OCI-LY1 (cell line): ENCODE measurements at regions not wholly inside any gene's neighbourhood (a gene's known extent, or its start where the extent isn't known, plus 50 kb on each side); places are given as distances from the start of the nearest gene placed in this dataset.
"Not testable (repeated sequence)": the region's sequence is repeated elsewhere in the genome, so short reads cannot be mapped to it uniquely, and the experiment has no call there.

Experiments
- H2AFZ ChIP-seq: fragments of 200-600 bp; sonication (generic), shearing (Covaris generic); 2 replicates; pipeline ENCODE4 v1.6.0; 2014; ENCODE audit warnings: antibody characterized with exemption, mild to moderate bottlenecking, low read length
- H3F3A ChIP-seq: fragments of 200-600 bp; sonication (generic), shearing (Covaris generic); 2 replicates; pipeline ENCODE4 v1.6.0; 2014; ENCODE audit warnings: mild to moderate bottlenecking, antibody characterized with exemption, low read length, moderate library complexity; ENCODE audit not compliant: insufficient read depth
- H3K27ac ChIP-seq: fragments of 200-600 bp; sonication (generic); 2 replicates; pipeline ENCODE4 v1.5.1; 2014; ENCODE audit warnings: low read length, mixed run types, mild to moderate bottlenecking, low read depth; ENCODE audit not compliant: poor library complexity, severe bottlenecking
- H3K27me3 ChIP-seq: fragments of 200-600 bp; sonication (generic); 2 replicates; pipeline ENCODE4 v1.6.0; 2014; ENCODE audit warnings: antibody characterized with exemption, mild to moderate bottlenecking, low read length, moderate library complexity; ENCODE audit not compliant: insufficient read depth
- H3K36me3 ChIP-seq: fragments of 200-600 bp; sonication (generic); 2 replicates; pipeline ENCODE4 v1.6.1; 2014; ENCODE audit warnings: mild to moderate bottlenecking, antibody characterized with exemption, low read length, moderate library complexity, mixed read lengths; ENCODE audit not compliant: insufficient read depth
- H3K4me1 ChIP-seq: fragments of 200-600 bp; sonication (generic); 2 replicates; pipeline ENCODE4 v1.5.1; 2014; ENCODE audit warnings: mild to moderate bottlenecking, low read length, moderate library complexity; ENCODE audit not compliant: insufficient read depth, severe bottlenecking
- H3K4me2 ChIP-seq: fragments of 200-600 bp; sonication (generic), shearing (Covaris generic); 2 replicates; pipeline ENCODE4 v1.6.1; 2014; ENCODE audit warnings: low read length
- H3K4me3 ChIP-seq: fragments of 200-600 bp; sonication (generic); 2 replicates; pipeline ENCODE4 v1.5.1; 2014; ENCODE audit warnings: low read length, low read depth, mild to moderate bottlenecking, mixed read lengths; ENCODE audit not compliant: poor library complexity, severe bottlenecking
- H3K79me2 ChIP-seq: fragments of 200-600 bp; shearing (Covaris generic); 2 replicates; pipeline ENCODE4 v1.6.1; 2016; ENCODE audit warnings: mixed run types, low read length, mixed read lengths; ENCODE audit not compliant: insufficient read depth
- H3K9ac ChIP-seq: fragments of 200-600 bp; sonication (generic), shearing (Covaris generic); 2 replicates; pipeline ENCODE4 v1.6.1; 2014; ENCODE audit warnings: mild to moderate bottlenecking, low read length, mixed read lengths
- H3K9me2 ChIP-seq: fragments of 200-600 bp; sonication (generic), shearing (Covaris generic); 2 replicates; pipeline ENCODE4 v1.6.1; 2014; ENCODE audit warnings: low read depth, mild to moderate bottlenecking, low read length, mixed read lengths
- H3K9me3 ChIP-seq: fragments of 200-600 bp; shearing (Covaris generic); 2 replicates; pipeline ENCODE4 v1.6.1; 2014; ENCODE audit warnings: low read length, mixed read lengths
- H4K20me1 ChIP-seq: fragments of 200-600 bp; sonication (generic), shearing (Covaris generic); 2 replicates; pipeline ENCODE4 v1.6.0; 2016; ENCODE audit warnings: mild to moderate bottlenecking, low read length; ENCODE audit not compliant: insufficient read depth
- EZH2 ChIP-seq: fragments of 200-600 bp; sonication (generic), shearing (Covaris generic); IDR thresholded peaks from 2 replicates; pipeline ENCODE4 v1.8.0; 2017; ENCODE audit warnings: borderline replicate concordance, mixed run types, mild to moderate bottlenecking, antibody characterized with exemption, low read length, moderate library complexity, mixed read lengths
- TF ChIP-seq, protein P1 (sequence below): fragments of 200-600 bp; sonication (generic), shearing (Covaris generic); IDR thresholded peaks from 2 replicates; pipeline ENCODE4 v1.5.1; 2017; ENCODE audit warnings: mild to moderate bottlenecking, antibody characterized with exemption, low read length, moderate library complexity, mixed read lengths

GRCh38 chr20:48025661-48026060, 240.4 kb upstream of the SULF2 start:
- H4K20me1 ChIP-seq = no peaks in the 10 kb centered on the region
- H2AFZ ChIP-seq = no peak overlapping the region
- no peak overlapping the region for H3K27ac ChIP-seq
- no peaks in the 10 kb centered on the region for H3F3A ChIP-seq
- H3K36me3 ChIP-seq = no peaks in the 10 kb centered on the region
- no peak overlapping the region for H3K4me3 ChIP-seq
- no peak overlapping the region for H3K4me2 ChIP-seq
- no peaks in the 10 kb centered on the region for H3K9me3 ChIP-seq
- H3K4me1 ChIP-seq = no peaks in the 10 kb centered on the region
- TF ChIP-seq EZH2 = no peak
- TF ChIP-seq, protein P1, sequence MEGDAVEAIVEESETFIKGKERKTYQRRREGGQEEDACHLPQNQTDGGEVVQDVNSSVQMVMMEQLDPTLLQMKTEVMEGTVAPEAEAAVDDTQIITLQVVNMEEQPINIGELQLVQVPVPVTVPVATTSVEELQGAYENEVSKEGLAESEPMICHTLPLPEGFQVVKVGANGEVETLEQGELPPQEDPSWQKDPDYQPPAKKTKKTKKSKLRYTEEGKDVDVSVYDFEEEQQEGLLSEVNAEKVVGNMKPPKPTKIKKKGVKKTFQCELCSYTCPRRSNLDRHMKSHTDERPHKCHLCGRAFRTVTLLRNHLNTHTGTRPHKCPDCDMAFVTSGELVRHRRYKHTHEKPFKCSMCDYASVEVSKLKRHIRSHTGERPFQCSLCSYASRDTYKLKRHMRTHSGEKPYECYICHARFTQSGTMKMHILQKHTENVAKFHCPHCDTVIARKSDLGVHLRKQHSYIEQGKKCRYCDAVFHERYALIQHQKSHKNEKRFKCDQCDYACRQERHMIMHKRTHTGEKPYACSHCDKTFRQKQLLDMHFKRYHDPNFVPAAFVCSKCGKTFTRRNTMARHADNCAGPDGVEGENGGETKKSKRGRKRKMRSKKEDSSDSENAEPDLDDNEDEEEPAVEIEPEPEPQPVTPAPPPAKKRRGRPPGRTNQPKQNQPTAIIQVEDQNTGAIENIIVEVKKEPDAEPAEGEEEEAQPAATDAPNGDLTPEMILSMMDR = no peak
- H3K9ac ChIP-seq = no peak overlapping the region
- no peaks in the 10 kb centered on the region for H3K27me3 ChIP-seq
- H3K79me2 ChIP-seq = no peaks in the 10 kb centered on the region
- H3K9me2 ChIP-seq = no peaks in the 10 kb centered on the region

DNA sequence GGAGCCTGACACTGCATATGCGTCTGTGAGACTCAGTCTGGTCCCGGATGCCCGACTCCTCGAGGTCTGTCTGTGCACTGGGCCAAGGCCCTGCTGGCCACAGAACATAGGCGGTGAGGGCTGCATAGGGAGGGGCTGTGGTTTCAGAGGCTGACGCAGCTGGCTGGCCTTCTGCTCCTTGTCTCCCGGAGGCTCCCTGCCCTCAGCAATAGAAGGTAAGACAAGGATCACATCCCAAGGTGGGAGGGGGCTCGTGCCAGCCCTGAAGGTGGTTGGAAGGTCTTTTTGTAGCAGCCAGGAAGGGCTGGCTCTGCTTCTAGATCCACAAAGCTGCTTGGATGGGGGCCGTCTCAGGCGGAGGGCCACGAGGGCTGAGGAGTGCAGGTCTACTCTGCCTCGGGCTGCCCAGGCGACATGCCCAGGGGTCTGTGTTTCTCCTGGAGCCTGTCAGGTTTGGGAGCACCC, 239.8 kb upstream of the SULF2 start:
- H3K27ac ChIP-seq = no peak overlapping the region

DNA sequence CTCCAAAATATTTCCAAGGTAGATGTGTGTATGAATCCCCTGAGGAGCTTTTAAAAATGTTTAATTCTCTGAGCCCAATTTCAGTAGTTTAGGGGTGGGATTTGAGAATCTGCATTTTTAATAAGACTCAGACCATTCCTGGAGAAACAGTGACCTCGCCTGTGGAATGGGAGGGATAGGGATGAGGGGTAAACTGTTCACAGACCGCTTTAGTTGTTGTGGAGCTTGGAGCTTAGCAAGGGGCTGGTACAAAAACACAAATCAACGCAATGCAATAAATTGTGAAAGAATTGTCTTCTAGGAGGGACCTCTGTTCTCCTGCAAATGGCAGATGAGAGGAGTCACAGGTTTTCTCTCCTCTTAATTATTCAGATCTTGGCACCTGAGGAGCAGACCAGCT, 239.3 kb upstream of the SULF2 start:
- Histone ChIP-seq H3K79me2 (no peaks in the 10 kb centered on the region), H4K20me1 (no peaks in the 10 kb centered on the region), H3K27me3 (no peaks in the 10 kb centered on the region), H3K9ac (no peak overlapping the region), H3K4me3 (no peak overlapping the region), H3K27ac (no peak overlapping the region), H2AFZ (no peak overlapping the region), H3K36me3 (no peaks in the 10 kb centered on the region), H3K4me1 (no peaks in the 10 kb centered on the region), H3K4me2 (no peak overlapping the region), H3K9me2 (no peaks in the 10 kb centered on the region), H3F3A (no peaks in the 10 kb centered on the region), H3K9me3 (no peaks in the 10 kb centered on the region)
- no peak for TF ChIP-seq EZH2
- TF ChIP-seq, protein P1 = no peak

More for the DNA sequence above, 239.8 kb upstream of the SULF2 start:
- no peak overlapping the region for H3K9ac ChIP-seq
- H3K36me3 ChIP-seq = no peaks in the 10 kb centered on the region
- H3K9me3 ChIP-seq = no peaks in the 10 kb centered on the region
- no peaks in the 10 kb centered on the region for H3K27me3 ChIP-seq
- TF ChIP-seq, protein P1 = no peak
- no peak for TF ChIP-seq EZH2
- no peaks in the 10 kb centered on the region for H3K9me2 ChIP-seq
- no peaks in the 10 kb centered on the region for H4K20me1 ChIP-seq
- H3K4me1 ChIP-seq = no peaks in the 10 kb centered on the region
- H2AFZ ChIP-seq = no peak overlapping the region
- no peak overlapping the region for H3K4me3 ChIP-seq
- H3K4me2 ChIP-seq = no peak overlapping the region
- no peaks in the 10 kb centered on the region for H3F3A ChIP-seq
- H3K79me2 ChIP-seq = no peaks in the 10 kb centered on the region

GRCh38 chr20:48020696-48021095, 235.4 kb upstream of the SULF2 start:
- not testable (repeated sequence) for H3K9me2 ChIP-seq, H3K4me1 ChIP-seq, H3K4me2 ChIP-seq

More at GRCh38 chr20:48020696-48021095, 235.4 kb upstream of the SULF2 start:
- H3K9ac ChIP-seq, H3F3A ChIP-seq, H3K36me3 ChIP-seq, H4K20me1 ChIP-seq, H3K27ac ChIP-seq, H3K27me3 ChIP-seq, H3K9me3 ChIP-seq, H2AFZ ChIP-seq, H3K79me2 ChIP-seq, H3K4me3 ChIP-seq: not testable (repeated sequence)
